Endothelial cell (in vitro differentiated cells): ENCODE measurements at regions not wholly inside any gene's neighbourhood (a gene's known extent, or its start where the extent isn't known, plus 50 kb on each side); places are given as distances from the start of the nearest gene placed in this dataset.

Source experiments
- DNase-seq: peaks from one replicate; pipeline ENCODE4 v3.0.0; 2021; ENCODE audit warnings: low spot score
- H3K27ac Mint-ChIP-seq: one replicate; pipeline ENCODE4 v1.8.0; 2021; ENCODE audit warnings: mixed read lengths, inconsistent platforms; ENCODE audit not compliant: unreplicated experiment
- H3K27me3 Mint-ChIP-seq: one replicate; pipeline ENCODE4 v1.8.0; 2021; ENCODE audit warnings: mild to moderate bottlenecking, moderate library complexity, mixed read lengths, inconsistent platforms; ENCODE audit not compliant: unreplicated experiment
- H3K36me3 Mint-ChIP-seq: one replicate; pipeline ENCODE4 v1.8.0; 2021; ENCODE audit warnings: mild to moderate bottlenecking, low read depth, mixed read lengths, inconsistent platforms; ENCODE audit not compliant: unreplicated experiment
- H3K4me1 Mint-ChIP-seq: one replicate; pipeline ENCODE4 v1.8.0; 2021; ENCODE audit warnings: mild to moderate bottlenecking, mixed read lengths, inconsistent platforms; ENCODE audit not compliant: unreplicated experiment
- H3K4me3 Mint-ChIP-seq: one replicate; pipeline ENCODE4 v1.8.0; 2021; ENCODE audit warnings: mild to moderate bottlenecking, mixed read lengths, inconsistent platforms; ENCODE audit not compliant: unreplicated experiment
- H3K9me3 Mint-ChIP-seq: one replicate; pipeline ENCODE4 v1.8.0; 2021; ENCODE audit warnings: mixed read lengths, inconsistent platforms; ENCODE audit not compliant: unreplicated experiment
- CTCF ChIP-seq: fragments of 200-600 bp; sonication (generic); IDR thresholded peaks from one replicate; pipeline ENCODE4 v1.5.0; 2021; ENCODE audit warnings: antibody characterized with exemption; ENCODE audit not compliant: unreplicated experiment

GRCh38 chrX:142742581-142742980, 283.1 kb upstream of the SPANXN4 start:
- no peaks in the 10 kb centered on the region for H3K9me3 Mint-ChIP-seq
- H3K27me3 Mint-ChIP-seq = no peaks in the 10 kb centered on the region
- H3K4me1 Mint-ChIP-seq = no peaks in the 10 kb centered on the region
- no peak overlapping the region for H3K27ac Mint-ChIP-seq
- no peak for TF ChIP-seq CTCF
- no peaks in the 10 kb centered on the region for H3K36me3 Mint-ChIP-seq
- no peak for DNase-seq
- H3K4me3 Mint-ChIP-seq = no peak overlapping the region

- H3K27me3 Mint-ChIP-seq = no peaks in the 10 kb centered on the region
Observed at GRCh38 chrX:142733327-142733726, 292.4 kb upstream of the SPANXN4 start.

DNA sequence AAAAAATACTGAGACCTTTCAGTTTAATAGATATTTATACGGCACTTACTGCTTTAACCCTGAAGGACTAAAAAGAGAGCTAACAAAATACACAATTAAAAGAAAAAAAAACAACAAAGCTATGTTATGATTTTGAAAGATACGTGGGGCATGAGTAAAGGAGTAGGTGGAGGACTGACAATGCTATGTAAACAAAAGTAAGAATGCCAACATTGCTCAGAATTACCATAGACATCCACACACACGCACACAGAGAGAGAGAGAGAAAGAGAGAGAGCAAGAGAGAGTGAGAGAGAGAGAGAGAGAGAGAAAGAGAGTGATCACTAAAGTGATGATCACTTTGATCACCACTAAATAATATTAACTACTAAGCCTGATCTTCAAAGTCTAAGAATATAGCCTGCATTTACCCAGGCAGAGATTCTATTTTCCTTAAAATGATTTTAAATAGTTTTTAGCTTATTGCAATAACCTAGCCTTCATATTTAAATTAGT, 313.9 kb upstream of the SPANXN4 start:
- H3K27me3 Mint-ChIP-seq = peaks cover 1% of the 10 kb centered on the region
- no peak for DNase-seq
- H3K4me1 Mint-ChIP-seq = no peaks in the 10 kb centered on the region
- no peaks in the 10 kb centered on the region for H3K36me3 Mint-ChIP-seq
- no peak overlapping the region for H3K27ac Mint-ChIP-seq
- TF ChIP-seq CTCF = no peak
- H3K9me3 Mint-ChIP-seq = no peaks in the 10 kb centered on the region
- no peak overlapping the region for H3K4me3 Mint-ChIP-seq

More at GRCh38 chrX:142733327-142733726, 292.4 kb upstream of the SPANXN4 start:
- Mint-ChIP-seq H3K4me1 (no peaks in the 10 kb centered on the region), H3K27ac (no peak overlapping the region), H3K9me3 (no peaks in the 10 kb centered on the region), H3K36me3 (no peaks in the 10 kb centered on the region), H3K4me3 (no peak overlapping the region)
- no peak for TF ChIP-seq CTCF
- DNase-seq = no peak

GRCh38 chrX:142702749-142703148, 323.0 kb upstream of the SPANXN4 start:
- Mint-ChIP-seq H3K27ac (no peak overlapping the region), H3K4me1 (no peaks in the 10 kb centered on the region), H3K4me3 (no peak overlapping the region), H3K9me3 (no peaks in the 10 kb centered on the region), H3K27me3 (no peaks in the 10 kb centered on the region), H3K36me3 (no peaks in the 10 kb centered on the region)
- no peak for DNase-seq
- no peak for TF ChIP-seq CTCF

DNA sequence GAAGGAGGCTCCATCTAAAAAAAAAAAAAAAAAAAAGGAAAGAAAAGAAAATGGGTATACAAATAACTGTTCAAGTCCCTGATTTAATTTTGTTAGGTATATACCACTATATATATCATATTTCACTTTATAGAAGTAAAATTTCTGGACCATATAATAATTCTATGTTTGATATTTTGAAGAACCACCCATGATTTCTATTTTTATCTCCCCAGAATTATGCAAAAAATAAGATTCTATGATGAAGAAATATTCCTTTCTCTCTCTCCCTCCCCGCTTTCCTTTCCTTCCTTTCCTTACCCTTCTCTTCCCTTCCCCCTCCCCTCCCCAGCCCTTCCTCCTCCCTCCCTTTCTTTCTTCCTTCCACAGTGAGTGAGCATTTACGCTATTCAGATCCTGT, 337.5 kb upstream of the SPANXN4 start:
- H3K4me1 Mint-ChIP-seq = no peaks in the 10 kb centered on the region
- TF ChIP-seq CTCF = no peak

More for the DNA sequence above, 337.5 kb upstream of the SPANXN4 start:
- no peaks in the 10 kb centered on the region for H3K27me3 Mint-ChIP-seq
- no peak overlapping the region for H3K4me3 Mint-ChIP-seq
- H3K36me3 Mint-ChIP-seq = no peaks in the 10 kb centered on the region
- no peak for DNase-seq
- no peak overlapping the region for H3K27ac Mint-ChIP-seq
- no peaks in the 10 kb centered on the region for H3K9me3 Mint-ChIP-seq
